ENCODE measurements at regions not wholly inside any gene's neighbourhood (a gene's known extent, or its start where the extent isn't known, plus 50 kb on each side); places are given as distances from the start of the nearest gene placed in this dataset.

GRCh38 chr10:130416334-130417150, 280.4 kb downstream of the GLRX3 start:
- DNase-seq, result no peak
- no peak overlapping the region for H3K27ac Mint-ChIP-seq
- CTCF ChIA-PET, result interaction anchor here (0.7 kb wide), 1 partner anchor 280 kb away, joined by 4 read pairs; the partner anchor contains the start of gene GLRX3
- no peaks in the 10 kb centered on the region for H3K4me1 Mint-ChIP-seq
- no peaks in the 10 kb centered on the region for H3K9me3 Mint-ChIP-seq
- peaks cover 14% of the 10 kb centered on the region for H3K27me3 Mint-ChIP-seq
- H3K4me3 Mint-ChIP-seq, result no peak overlapping the region
- H3K36me3 Mint-ChIP-seq (ENCODE audit: low read depth), result no peaks in the 10 kb centered on the region
- POLR2A ChIA-PET, result no interaction called here

- H3K36me3 Mint-ChIP-seq (ENCODE audit: low read depth), result no peaks in the 10 kb centered on the region
- H3K4me1 Mint-ChIP-seq, result no peaks in the 10 kb centered on the region
- POLR2A ChIA-PET, result no interaction called here
- peaks cover 14% of the 10 kb centered on the region for H3K27me3 Mint-ChIP-seq
- CTCF ChIA-PET, result no interaction called here
- no peaks in the 10 kb centered on the region for H3K9me3 Mint-ChIP-seq
- H3K4me3 Mint-ChIP-seq, result no peak overlapping the region
- H3K27ac Mint-ChIP-seq, result no peak overlapping the region
- no peak for DNase-seq
Observed at GRCh38 chr10:130418731-130419130, 282.5 kb downstream of the GLRX3 start.

- no peaks in the 10 kb centered on the region for H3K27me3 Mint-ChIP-seq
- H3K4me1 Mint-ChIP-seq, result no peaks in the 10 kb centered on the region
- no peaks in the 10 kb centered on the region for H3K9me3 Mint-ChIP-seq
- DNase-seq, result no peak
- H3K27ac Mint-ChIP-seq, result no peak overlapping the region
- ChIA-PET CTCF (no interaction called here), POLR2A (no interaction called here)
- H3K36me3 Mint-ChIP-seq (ENCODE audit: low read depth), result no peaks in the 10 kb centered on the region
- H3K4me3 Mint-ChIP-seq, result no peak overlapping the region
Observed at GRCh38 chr10:130421909-130422308, 285.7 kb downstream of the GLRX3 start.

- no peak for DNase-seq
- ChIA-PET POLR2A (no interaction called here), CTCF (interaction anchor here (0.6 kb wide), 2 partner anchors 9 to 128 kb away, joined by 3 to 4 read pairs; no protein-coding TSS in a partner anchor)
- Mint-ChIP-seq H3K36me3 (ENCODE audit: low read depth) (no peaks in the 10 kb centered on the region), H3K27me3 (no peaks in the 10 kb centered on the region), H3K27ac (no peak overlapping the region), H3K9me3 (no peaks in the 10 kb centered on the region), H3K4me3 (no peak overlapping the region), H3K4me1 (no peaks in the 10 kb centered on the region)
Observed at GRCh38 chr10:130422366-130423324, 286.5 kb downstream of the GLRX3 start.

GRCh38 chr10:130423455-130424305, 287.5 kb downstream of the GLRX3 start:
- H3K36me3 Mint-ChIP-seq (ENCODE audit: low read depth), result no peaks in the 10 kb centered on the region
- H3K9me3 Mint-ChIP-seq, result no peaks in the 10 kb centered on the region
- DNase-seq, result no peak
- POLR2A ChIA-PET, result no interaction called here
- H3K4me1 Mint-ChIP-seq, result no peaks in the 10 kb centered on the region
- no peak overlapping the region for H3K4me3 Mint-ChIP-seq
- H3K27ac Mint-ChIP-seq, result no peak overlapping the region
- CTCF ChIA-PET, result interaction anchor here (0.6 kb wide), 1 partner anchor 10 kb away, joined by 3 read pairs; no protein-coding TSS in a partner anchor
- no peaks in the 10 kb centered on the region for H3K27me3 Mint-ChIP-seq

GRCh38 chr10:130424418-130424817, 288.2 kb downstream of the GLRX3 start:
- Mint-ChIP-seq H3K4me1 (no peaks in the 10 kb centered on the region), H3K9me3 (no peaks in the 10 kb centered on the region), H3K36me3 (ENCODE audit: low read depth) (no peaks in the 10 kb centered on the region), H3K4me3 (no peak overlapping the region), H3K27me3 (no peaks in the 10 kb centered on the region), H3K27ac (no peak overlapping the region)
- ChIA-PET CTCF (no interaction called here), POLR2A (no interaction called here)
- DNase-seq, result no peak

GRCh38 chr10:130425169-130425568, 289.0 kb downstream of the GLRX3 start:
- Mint-ChIP-seq H3K36me3 (ENCODE audit: low read depth) (no peaks in the 10 kb centered on the region), H3K4me3 (no peak overlapping the region), H3K27ac (no peak overlapping the region), H3K27me3 (no peaks in the 10 kb centered on the region), H3K4me1 (no peaks in the 10 kb centered on the region), H3K9me3 (no peaks in the 10 kb centered on the region)
- no peak for DNase-seq
- POLR2A ChIA-PET, result no interaction called here
- CTCF ChIA-PET, result no interaction called here

- CTCF ChIA-PET, result no interaction called here
- no peak overlapping the region for H3K27ac Mint-ChIP-seq
- no peaks in the 10 kb centered on the region for H3K4me1 Mint-ChIP-seq
- no peak overlapping the region for H3K4me3 Mint-ChIP-seq
- POLR2A ChIA-PET, result no interaction called here
- no peaks in the 10 kb centered on the region for H3K9me3 Mint-ChIP-seq
- H3K36me3 Mint-ChIP-seq (ENCODE audit: low read depth), result no peaks in the 10 kb centered on the region
- H3K27me3 Mint-ChIP-seq, result no peaks in the 10 kb centered on the region
- DNase-seq, result no peak
Observed at GRCh38 chr10:130425881-130426435, 289.8 kb downstream of the GLRX3 start.

GRCh38 chr10:130427216-130427722, 291.1 kb downstream of the GLRX3 start:
- H3K36me3 Mint-ChIP-seq (ENCODE audit: low read depth), result no peaks in the 10 kb centered on the region
- no peaks in the 10 kb centered on the region for H3K4me1 Mint-ChIP-seq
- POLR2A ChIA-PET, result no interaction called here
- H3K4me3 Mint-ChIP-seq, result no peak overlapping the region
- no peaks in the 10 kb centered on the region for H3K9me3 Mint-ChIP-seq
- H3K27ac Mint-ChIP-seq, result no peak overlapping the region
- H3K27me3 Mint-ChIP-seq, result no peaks in the 10 kb centered on the region
- DNase-seq, result no peak
- CTCF ChIA-PET, result no interaction called here

GRCh38 chr10:130428936-130429335, 292.7 kb downstream of the GLRX3 start:
- DNase-seq, result no peak
- no peaks in the 10 kb centered on the region for H3K9me3 Mint-ChIP-seq
- H3K4me1 Mint-ChIP-seq, result no peaks in the 10 kb centered on the region
- no peaks in the 10 kb centered on the region for H3K36me3 Mint-ChIP-seq (ENCODE audit: low read depth)
- CTCF ChIA-PET, result no interaction called here
- no peak overlapping the region for H3K27ac Mint-ChIP-seq
- POLR2A ChIA-PET, result no interaction called here
- H3K4me3 Mint-ChIP-seq, result no peak overlapping the region
- H3K27me3 Mint-ChIP-seq, result no peaks in the 10 kb centered on the region

GRCh38 chr10:130429809-130430208, 293.6 kb downstream of the GLRX3 start:
- Mint-ChIP-seq H3K4me3 (no peak overlapping the region), H3K9me3 (no peaks in the 10 kb centered on the region), H3K36me3 (ENCODE audit: low read depth) (no peaks in the 10 kb centered on the region), H3K27me3 (no peaks in the 10 kb centered on the region), H3K27ac (no peak overlapping the region), H3K4me1 (no peaks in the 10 kb centered on the region)
- ChIA-PET POLR2A (no interaction called here), CTCF (no interaction called here)
- no peak for DNase-seq

GRCh38 chr10:130430291-130430690, 294.1 kb downstream of the GLRX3 start:
- Mint-ChIP-seq H3K9me3 (no peaks in the 10 kb centered on the region), H3K27ac (no peak overlapping the region), H3K27me3 (no peaks in the 10 kb centered on the region), H3K4me3 (no peak overlapping the region), H3K4me1 (no peaks in the 10 kb centered on the region), H3K36me3 (ENCODE audit: low read depth) (no peaks in the 10 kb centered on the region)
- ChIA-PET POLR2A (no interaction called here), CTCF (no interaction called here)
- DNase-seq, result no peak
